ENCODE measurements at regions not wholly inside any gene's neighbourhood (a gene's known extent, or its start where the extent isn't known, plus 50 kb on each side); places are given as distances from the start of the nearest gene placed in this dataset.

DNA sequence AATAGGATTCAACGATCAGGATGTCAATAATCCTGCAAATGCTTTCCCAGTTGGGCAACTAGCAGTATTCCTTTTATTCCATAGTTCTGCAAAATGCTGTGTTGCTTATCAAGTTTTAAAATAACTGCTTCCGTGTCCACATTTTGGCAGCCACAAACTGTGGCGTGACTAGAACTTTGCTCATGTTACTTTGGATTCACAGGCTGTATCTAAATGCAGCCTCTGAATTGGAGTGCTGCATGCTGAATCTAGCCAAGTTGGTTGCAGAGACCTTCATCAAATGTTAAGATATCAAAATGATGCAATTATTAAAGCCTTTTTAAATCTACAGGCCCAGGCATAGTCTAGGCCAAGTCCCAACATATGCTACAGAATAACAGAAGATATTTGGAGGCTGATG, 249.2 kb downstream of the NR2F1-AS1 start:
- TF ChIP-seq, protein P1, sequence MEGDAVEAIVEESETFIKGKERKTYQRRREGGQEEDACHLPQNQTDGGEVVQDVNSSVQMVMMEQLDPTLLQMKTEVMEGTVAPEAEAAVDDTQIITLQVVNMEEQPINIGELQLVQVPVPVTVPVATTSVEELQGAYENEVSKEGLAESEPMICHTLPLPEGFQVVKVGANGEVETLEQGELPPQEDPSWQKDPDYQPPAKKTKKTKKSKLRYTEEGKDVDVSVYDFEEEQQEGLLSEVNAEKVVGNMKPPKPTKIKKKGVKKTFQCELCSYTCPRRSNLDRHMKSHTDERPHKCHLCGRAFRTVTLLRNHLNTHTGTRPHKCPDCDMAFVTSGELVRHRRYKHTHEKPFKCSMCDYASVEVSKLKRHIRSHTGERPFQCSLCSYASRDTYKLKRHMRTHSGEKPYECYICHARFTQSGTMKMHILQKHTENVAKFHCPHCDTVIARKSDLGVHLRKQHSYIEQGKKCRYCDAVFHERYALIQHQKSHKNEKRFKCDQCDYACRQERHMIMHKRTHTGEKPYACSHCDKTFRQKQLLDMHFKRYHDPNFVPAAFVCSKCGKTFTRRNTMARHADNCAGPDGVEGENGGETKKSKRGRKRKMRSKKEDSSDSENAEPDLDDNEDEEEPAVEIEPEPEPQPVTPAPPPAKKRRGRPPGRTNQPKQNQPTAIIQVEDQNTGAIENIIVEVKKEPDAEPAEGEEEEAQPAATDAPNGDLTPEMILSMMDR (conservative IDR thresholded peaks at IDR 0.05 in 1 of 2, IDR thresholded peaks at IDR 0.05 in 1 of 2; ENCODE audit: low read depth in 1 of 2, low read length in 2 of 2), result no peak
- no peak for TF ChIP-seq EZH2 (IDR thresholded peaks at IDR 0.05; ENCODE audit: low read length, missing control alignments)

Data from fibroblast of lung (primary cell).